ENCODE measurements at regions not wholly inside any gene's neighbourhood (a gene's known extent, or its start where the extent isn't known, plus 50 kb on each side); places are given as distances from the start of the nearest gene placed in this dataset.

- TF ChIP-seq CTCF (IDR thresholded peaks at IDR 0.05 in 2 of 3, conservative IDR thresholded peaks at IDR 0.05 in 1 of 3; ENCODE audit: borderline replicate concordance in 1 of 3, insufficient read depth in 1 of 3, low read depth in 2 of 3, low read length in 2 of 3) (no peak), TCF7L2 (IDR thresholded peaks at IDR 0.05; ENCODE audit: borderline replicate concordance, extremely low read depth, insufficient read depth, insufficient read length) (no peak), POLR2A (IDR thresholded peaks at IDR 0.05; ENCODE audit: borderline replicate concordance, extremely low read depth, insufficient read depth, insufficient read length) (no peak), SP1 (IDR thresholded peaks at IDR 0.05; ENCODE audit: low read depth) (no peak), EZH2 (IDR thresholded peaks at IDR 0.05) (no peak), POLR2AphosphoS5 (IDR thresholded peaks at IDR 0.05; ENCODE audit: low read depth, low read length) (no peak), YY1 (IDR thresholded peaks at IDR 0.05; ENCODE audit: extremely low read depth, insufficient replicate concordance, low read depth, low read length) (no peak), EZH2phosphoT487 (IDR thresholded peaks at IDR 0.05; ENCODE audit: borderline replicate concordance) (no peak), ATF3 (IDR thresholded peaks at IDR 0.05) (no peak), ZNF274 (IDR thresholded peaks at IDR 0.05; ENCODE audit: low read depth, low read length) (no peak), JUND (IDR thresholded peaks at IDR 0.05) (no peak), REST (IDR thresholded peaks at IDR 0.05; ENCODE audit: low read depth) (no peak), CBX3 (IDR thresholded peaks at IDR 0.05; ENCODE audit: low read depth) (no peak)
Measured at GRCh38 chr6:126618639-126619343, 278.9 kb downstream of the CENPW start.
